ENCODE measurements at regions not wholly inside any gene's neighbourhood (a gene's known extent, or its start where the extent isn't known, plus 50 kb on each side); places are given as distances from the start of the nearest gene placed in this dataset.

- no peak overlapping the region for H3K27ac Mint-ChIP-seq
- ChIA-PET POLR2A (no interaction called here), CTCF (no interaction called here)
- no peaks in the 10 kb centered on the region for H3K9me3 Mint-ChIP-seq (ENCODE audit: insufficient read depth)
- no peaks in the 10 kb centered on the region for H3K4me1 Mint-ChIP-seq (ENCODE audit: low read depth)
- DNase-seq (no peak), ATAC-seq (no peak)
- H3K4me3 Mint-ChIP-seq: no peak overlapping the region
- H3K36me3 Mint-ChIP-seq (ENCODE audit: low read depth): no peaks in the 10 kb centered on the region
- no peaks in the 10 kb centered on the region for H3K27me3 Mint-ChIP-seq (ENCODE audit: low read depth)
Observed at GRCh38 chr2:220460257-220460985, 833.0 kb downstream of the SLC4A3 start.

- no peak overlapping the region for H3K4me3 Mint-ChIP-seq
- H3K36me3 Mint-ChIP-seq (ENCODE audit: low read depth): no peaks in the 10 kb centered on the region
- no peaks in the 10 kb centered on the region for H3K9me3 Mint-ChIP-seq (ENCODE audit: insufficient read depth)
- H3K27ac Mint-ChIP-seq: no peak overlapping the region
- no peaks in the 10 kb centered on the region for H3K4me1 Mint-ChIP-seq (ENCODE audit: low read depth)
- no peak for DNase-seq
- H3K27me3 Mint-ChIP-seq (ENCODE audit: low read depth): no peaks in the 10 kb centered on the region
- POLR2A ChIA-PET: no interaction called here
- CTCF ChIA-PET: no interaction called here
- ATAC-seq: no peak
Observed at GRCh38 chr2:220463876-220464275, 836.4 kb downstream of the SLC4A3 start.

GRCh38 chr2:220465700-220466099 is 838.3 kb downstream of the SLC4A3 start:
- ATAC-seq (no peak), DNase-seq (no peak)
- H3K27me3 Mint-ChIP-seq (ENCODE audit: low read depth): no peaks in the 10 kb centered on the region
- no peaks in the 10 kb centered on the region for H3K4me1 Mint-ChIP-seq (ENCODE audit: low read depth)
- H3K36me3 Mint-ChIP-seq (ENCODE audit: low read depth): no peaks in the 10 kb centered on the region
- no peaks in the 10 kb centered on the region for H3K9me3 Mint-ChIP-seq (ENCODE audit: insufficient read depth)
- ChIA-PET CTCF (no interaction called here), POLR2A (no interaction called here)
- H3K4me3 Mint-ChIP-seq: no peak overlapping the region
- no peak overlapping the region for H3K27ac Mint-ChIP-seq

GRCh38 chr2:220466251-220466691 is 838.8 kb downstream of the SLC4A3 start:
- Mint-ChIP-seq H3K4me1 (ENCODE audit: low read depth) (no peaks in the 10 kb centered on the region), H3K27ac (no peak overlapping the region), H3K9me3 (ENCODE audit: insufficient read depth) (no peaks in the 10 kb centered on the region), H3K4me3 (no peak overlapping the region), H3K27me3 (ENCODE audit: low read depth) (no peaks in the 10 kb centered on the region), H3K36me3 (ENCODE audit: low read depth) (no peaks in the 10 kb centered on the region)
- ATAC-seq (no peak), DNase-seq (no peak)
- POLR2A ChIA-PET: no interaction called here
- CTCF ChIA-PET: no interaction called here

- ChIA-PET CTCF (no interaction called here), POLR2A (no interaction called here)
- H3K27me3 Mint-ChIP-seq (ENCODE audit: low read depth): no peaks in the 10 kb centered on the region
Observed at GRCh38 chr2:220469201-220469600, 841.8 kb downstream of the SLC4A3 start.

GRCh38 chr2:220473611-220474010 is 846.2 kb downstream of the SLC4A3 start:
- no peak for ATAC-seq
- Mint-ChIP-seq H3K4me1 (ENCODE audit: low read depth) (no peaks in the 10 kb centered on the region), H3K36me3 (ENCODE audit: low read depth) (no peaks in the 10 kb centered on the region), H3K27ac (no peak overlapping the region), H3K27me3 (ENCODE audit: low read depth) (no peaks in the 10 kb centered on the region), H3K4me3 (no peak overlapping the region), H3K9me3 (ENCODE audit: insufficient read depth) (no peaks in the 10 kb centered on the region)
- ChIA-PET POLR2A (no interaction called here), CTCF (no interaction called here)
- no peak for DNase-seq

More at GRCh38 chr2:220469201-220469600, 841.8 kb downstream of the SLC4A3 start:
- Mint-ChIP-seq H3K4me1 (ENCODE audit: low read depth) (no peaks in the 10 kb centered on the region), H3K4me3 (no peak overlapping the region), H3K27ac (no peak overlapping the region), H3K36me3 (ENCODE audit: low read depth) (no peaks in the 10 kb centered on the region), H3K9me3 (ENCODE audit: insufficient read depth) (no peaks in the 10 kb centered on the region)
- no peak for DNase-seq
- no peak for ATAC-seq

GRCh38 chr2:220476877-220477276 is 849.4 kb downstream of the SLC4A3 start:
- no peak overlapping the region for H3K4me3 Mint-ChIP-seq
- CTCF ChIA-PET: no interaction called here
- ATAC-seq (no peak), DNase-seq (no peak)
- POLR2A ChIA-PET: no interaction called here
- no peaks in the 10 kb centered on the region for H3K9me3 Mint-ChIP-seq (ENCODE audit: insufficient read depth)
- H3K27me3 Mint-ChIP-seq (ENCODE audit: low read depth): no peaks in the 10 kb centered on the region
- H3K4me1 Mint-ChIP-seq (ENCODE audit: low read depth): no peaks in the 10 kb centered on the region
- no peak overlapping the region for H3K27ac Mint-ChIP-seq
- H3K36me3 Mint-ChIP-seq (ENCODE audit: low read depth): no peaks in the 10 kb centered on the region

- DNase-seq: no peak
- no peak for ATAC-seq
- Mint-ChIP-seq H3K27ac (no peak overlapping the region), H3K27me3 (ENCODE audit: low read depth) (no peaks in the 10 kb centered on the region), H3K4me3 (no peak overlapping the region), H3K36me3 (ENCODE audit: low read depth) (no peaks in the 10 kb centered on the region), H3K4me1 (ENCODE audit: low read depth) (no peaks in the 10 kb centered on the region), H3K9me3 (ENCODE audit: insufficient read depth) (no peaks in the 10 kb centered on the region)
- CTCF ChIA-PET: no interaction called here
- POLR2A ChIA-PET: no interaction called here
Observed at GRCh38 chr2:220478305-220479058, 851.1 kb downstream of the SLC4A3 start.

- no peaks in the 10 kb centered on the region for H3K9me3 Mint-ChIP-seq (ENCODE audit: insufficient read depth)
- DNase-seq (no peak), ATAC-seq (no peak)
- no peak overlapping the region for H3K4me3 Mint-ChIP-seq
- CTCF ChIA-PET: no interaction called here
- H3K27me3 Mint-ChIP-seq (ENCODE audit: low read depth): no peaks in the 10 kb centered on the region
- H3K27ac Mint-ChIP-seq: no peak overlapping the region
- POLR2A ChIA-PET: no interaction called here
- H3K36me3 Mint-ChIP-seq (ENCODE audit: low read depth): no peaks in the 10 kb centered on the region
- H3K4me1 Mint-ChIP-seq (ENCODE audit: low read depth): no peaks in the 10 kb centered on the region
Observed at GRCh38 chr2:220482716-220483115, 855.3 kb downstream of the SLC4A3 start.

GRCh38 chr2:220489121-220489520 is 861.7 kb downstream of the SLC4A3 start:
- no peak for DNase-seq
- H3K27ac Mint-ChIP-seq: no peak overlapping the region
- H3K9me3 Mint-ChIP-seq (ENCODE audit: insufficient read depth): no peaks in the 10 kb centered on the region
- no peak for ATAC-seq
- ChIA-PET POLR2A (no interaction called here), CTCF (no interaction called here)
- H3K27me3 Mint-ChIP-seq (ENCODE audit: low read depth): no peaks in the 10 kb centered on the region
- H3K36me3 Mint-ChIP-seq (ENCODE audit: low read depth): no peaks in the 10 kb centered on the region
- H3K4me3 Mint-ChIP-seq: no peak overlapping the region
- H3K4me1 Mint-ChIP-seq (ENCODE audit: low read depth): no peaks in the 10 kb centered on the region

- Mint-ChIP-seq H3K27me3 (ENCODE audit: low read depth) (no peaks in the 10 kb centered on the region), H3K27ac (no peak overlapping the region), H3K36me3 (ENCODE audit: low read depth) (no peaks in the 10 kb centered on the region), H3K9me3 (ENCODE audit: insufficient read depth) (no peaks in the 10 kb centered on the region), H3K4me3 (no peak overlapping the region), H3K4me1 (ENCODE audit: low read depth) (no peaks in the 10 kb centered on the region)
- ChIA-PET CTCF (no interaction called here), POLR2A (no interaction called here)
- DNase-seq (no peak), ATAC-seq (no peak)
Observed at GRCh38 chr2:220491670-220492069, 864.2 kb downstream of the SLC4A3 start.

- no peak overlapping the region for H3K27ac Mint-ChIP-seq
- ATAC-seq: no peak
- H3K36me3 Mint-ChIP-seq (ENCODE audit: low read depth): no peaks in the 10 kb centered on the region
- H3K9me3 Mint-ChIP-seq (ENCODE audit: insufficient read depth): no peaks in the 10 kb centered on the region
- DNase-seq: no peak
- ChIA-PET CTCF (no interaction called here), POLR2A (no interaction called here)
- no peaks in the 10 kb centered on the region for H3K27me3 Mint-ChIP-seq (ENCODE audit: low read depth)
- H3K4me3 Mint-ChIP-seq: no peak overlapping the region
- H3K4me1 Mint-ChIP-seq (ENCODE audit: low read depth): no peaks in the 10 kb centered on the region
Observed at GRCh38 chr2:220493871-220494525, 866.6 kb downstream of the SLC4A3 start.
